ENCODE measurements at regions not wholly inside any gene's neighbourhood (a gene's known extent, or its start where the extent isn't known, plus 50 kb on each side); places are given as distances from the start of the nearest gene placed in this dataset.

GRCh38 chr2:192948316-192948715 is 753.6 kb upstream of the TMEFF2 start:
- no peaks in the 10 kb centered on the region for H3K4me1 ChIP-seq (replicated peaks in 1 of 4; ENCODE audit: control insufficient read depth in 3 of 4, insufficient read depth in 4 of 4, low read length in 3 of 4)
- no peak overlapping the region for H3K27ac ChIP-seq (ENCODE audit: low read depth, low read length)
- H3K23ac ChIP-seq (ENCODE audit: insufficient read length) = no peak overlapping the region
- H4K8ac ChIP-seq (ENCODE audit: extremely low read depth, insufficient read depth, low read length) = no peak overlapping the region
- no peaks in the 10 kb centered on the region for H3K9me3 ChIP-seq (ENCODE audit: insufficient read depth in 2 of 2, low read depth in 1 of 2, low read length in 1 of 2)
- no peaks in the 10 kb centered on the region for H3K79me1 ChIP-seq (ENCODE audit: low read depth, low read length)
- ChIA-PET POLR2A (ENCODE audit: partially characterized antibody) (no interaction called here), CTCF (ENCODE audit: partially characterized antibody) (interaction anchor here (1.3 kb wide), 1 partner anchor 14 kb away, joined by 4 read pairs; no protein-coding TSS in a partner anchor)
- H2AFZ ChIP-seq (ENCODE audit: low read length) = no peak overlapping the region
- H3K79me2 ChIP-seq (ENCODE audit: control insufficient read depth in 1 of 2, insufficient read depth in 2 of 2, low read length in 2 of 2) = no peaks in the 10 kb centered on the region
- peaks cover 0 to 1% (median 0%) of the 10 kb centered on the region in 4 experiments; a peak in 1 of 7 replicates for H3K27me3 ChIP-seq (replicated peaks in 1 of 4; ENCODE audit: control insufficient read depth in 3 of 4, extremely low read depth in 1 of 4, insufficient read depth in 3 of 4, low read length in 3 of 4)
- no peak overlapping the region for H4K91ac ChIP-seq (replicated peaks; ENCODE audit: insufficient read length, low read length)
- H3K4me2 ChIP-seq (ENCODE audit: insufficient read depth in 1 of 2, low read depth in 2 of 2, low read length in 2 of 2) = no peak overlapping the region
- H2BK15ac ChIP-seq (ENCODE audit: low read length) = no peak overlapping the region
- H3K23me2 ChIP-seq (ENCODE audit: low read depth, low read length) = no peaks in the 10 kb centered on the region
- no peak overlapping the region for H3K9ac ChIP-seq (replicated peaks in 1 of 4; ENCODE audit: extremely low read depth in 1 of 4, low read depth in 3 of 4, low read length in 3 of 4)
- no peak overlapping the region for H2AK5ac ChIP-seq (ENCODE audit: low read depth, low read length)
- no peaks in the 10 kb centered on the region for H4K20me1 ChIP-seq (replicated peaks in 1 of 2; ENCODE audit: control insufficient read depth in 1 of 2, insufficient read depth in 2 of 2, low read length in 2 of 2)
- no peak overlapping the region for H4K5ac ChIP-seq (ENCODE audit: insufficient read length, low read depth, low read length)
- H2BK5ac ChIP-seq (ENCODE audit: low read depth, low read length) = no peak overlapping the region
- no peak overlapping the region for H2BK12ac ChIP-seq (ENCODE audit: low read depth, low read length)
- H3K36me3 ChIP-seq (ENCODE audit: control insufficient read depth in 2 of 4, insufficient read depth in 4 of 4, low read length in 3 of 4) = no peaks in the 10 kb centered on the region
- no peak overlapping the region for H3K4ac ChIP-seq (replicated peaks; ENCODE audit: insufficient read length, low read depth, low read length)
- no peak overlapping the region for H3K56ac ChIP-seq (replicated peaks; ENCODE audit: insufficient read length, low read depth, low read length)
- H2BK20ac ChIP-seq (ENCODE audit: low read length) = no peak overlapping the region
- H3K4me3 ChIP-seq (ENCODE audit: extremely low read depth in 1 of 4, insufficient read depth in 2 of 4, low read depth in 3 of 4, low read length in 4 of 4) = no peak overlapping the region
- no peak for DNase-seq (ENCODE audit: low read depth in 1 of 2, low spot score in 2 of 2)
- H3K18ac ChIP-seq (ENCODE audit: extremely low read depth, low read length) = no peak overlapping the region
- 74% methylated on average over 3 of the region's 3 CpGs; no CpG with 5 or more reads in 1 of the 2 experiments for WGBS, 2 experiments (ENCODE audit: extremely low coverage in 1 of 2, insufficient coverage in 1 of 2, insufficient read length in 1 of 2, insufficient replicate concordance in 2 of 2, low coverage in 1 of 2, low lambda C conversion rate in 2 of 2, missing lambda C conversion rate in 1 of 2)
- H2BK120ac ChIP-seq (replicated peaks; ENCODE audit: low read depth, low read length) = no peak overlapping the region
- FAIRE-seq = no peak
- H3K14ac ChIP-seq (ENCODE audit: insufficient read length) = no peak overlapping the region
- no peak for TF ChIP-seq KDM5A (IDR thresholded peaks at IDR 0.05; ENCODE audit: low read length)
- no peak for TF ChIP-seq MAFK (IDR thresholded peaks at IDR 0.05; ENCODE audit: low read depth, low read length)
- no peak for TF ChIP-seq SIRT6 (IDR thresholded peaks at IDR 0.05; ENCODE audit: low read length)
- TF ChIP-seq CEBPB (IDR thresholded peaks at IDR 0.05; ENCODE audit: low read depth, low read length) = no peak
- no peak for TF ChIP-seq TEAD4 (IDR thresholded peaks at IDR 0.05; ENCODE audit: low read depth, low read length)
- TF ChIP-seq JUND (IDR thresholded peaks at IDR 0.05; ENCODE audit: low read length) = no peak
- no peak for TF ChIP-seq CTBP2 (IDR thresholded peaks at IDR 0.05; ENCODE audit: borderline replicate concordance, insufficient read depth, insufficient read length, low read length)
- no peak for TF ChIP-seq KDM1A (IDR thresholded peaks at IDR 0.05; ENCODE audit: borderline replicate concordance, low read length)
- no peak for TF ChIP-seq SIN3A (conservative IDR thresholded peaks at IDR 0.05 in 1 of 2, IDR thresholded peaks at IDR 0.05 in 1 of 2; ENCODE audit: low read depth in 1 of 2, low read length in 2 of 2)
- no peak for TF ChIP-seq RAD21 (IDR thresholded peaks at IDR 0.05 in 1 of 2, conservative IDR thresholded peaks at IDR 0.05 in 1 of 2; ENCODE audit: low read depth in 2 of 2, low read length in 2 of 2)
- TF ChIP-seq YY1 (IDR thresholded peaks at IDR 0.05; ENCODE audit: low read depth, low read length) = no peak
- TF ChIP-seq, protein P1, sequence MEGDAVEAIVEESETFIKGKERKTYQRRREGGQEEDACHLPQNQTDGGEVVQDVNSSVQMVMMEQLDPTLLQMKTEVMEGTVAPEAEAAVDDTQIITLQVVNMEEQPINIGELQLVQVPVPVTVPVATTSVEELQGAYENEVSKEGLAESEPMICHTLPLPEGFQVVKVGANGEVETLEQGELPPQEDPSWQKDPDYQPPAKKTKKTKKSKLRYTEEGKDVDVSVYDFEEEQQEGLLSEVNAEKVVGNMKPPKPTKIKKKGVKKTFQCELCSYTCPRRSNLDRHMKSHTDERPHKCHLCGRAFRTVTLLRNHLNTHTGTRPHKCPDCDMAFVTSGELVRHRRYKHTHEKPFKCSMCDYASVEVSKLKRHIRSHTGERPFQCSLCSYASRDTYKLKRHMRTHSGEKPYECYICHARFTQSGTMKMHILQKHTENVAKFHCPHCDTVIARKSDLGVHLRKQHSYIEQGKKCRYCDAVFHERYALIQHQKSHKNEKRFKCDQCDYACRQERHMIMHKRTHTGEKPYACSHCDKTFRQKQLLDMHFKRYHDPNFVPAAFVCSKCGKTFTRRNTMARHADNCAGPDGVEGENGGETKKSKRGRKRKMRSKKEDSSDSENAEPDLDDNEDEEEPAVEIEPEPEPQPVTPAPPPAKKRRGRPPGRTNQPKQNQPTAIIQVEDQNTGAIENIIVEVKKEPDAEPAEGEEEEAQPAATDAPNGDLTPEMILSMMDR (IDR thresholded peaks at IDR 0.05; ENCODE audit: control extremely low read depth in 1 of 3, insufficient read depth in 1 of 3, low read depth in 1 of 3, low read length in 3 of 3) = no peak
